H1 (cell line): ENCODE measurements at regions not wholly inside any gene's neighbourhood (a gene's known extent, or its start where the extent isn't known, plus 50 kb on each side); places are given as distances from the start of the nearest gene placed in this dataset.

Experiments
- CTCF ChIP-seq, 3 experiments: IDR thresholded peaks; 1 replicate in 2 of 3; 2 replicates in 1 of 3; pipeline versions ENCODE4 v1.5.1 to v1.6.1; 2011; ENCODE audit warnings: low read length in 3 of 3, mild to moderate bottlenecking in 3 of 3, inconsistent platforms in 2 of 3, low read depth in 1 of 3, moderate library complexity in 1 of 3; ENCODE audit not compliant: insufficient read depth in 1 of 3; ENCODE audit errors: control extremely low read depth in 1 of 3
- EGR1 ChIP-seq: IDR thresholded peaks from 2 replicates; pipeline ENCODE4 v1.6.1; 2011; ENCODE audit warnings: low read depth, low read length, borderline replicate concordance
- HDAC2 ChIP-seq, 2 experiments: fragments of 300-600 bp in 1 of 2; sonication (generic) in 1 of 2; IDR thresholded peaks; 2 replicates each; pipeline ENCODE4 v1.6.1; 2011 to 2012; ENCODE audit warnings: low read depth in 2 of 2, low read length in 2 of 2, mild to moderate bottlenecking in 2 of 2, moderate library complexity in 2 of 2, borderline replicate concordance in 1 of 2, inconsistent platforms in 1 of 2
- POLR2A ChIP-seq, 2 experiments: IDR thresholded peaks; 1 replicate in 1 of 2; 2 replicates in 1 of 2; pipeline ENCODE4 v1.6.1; 2011; ENCODE audit warnings: low read depth in 2 of 2, low read length in 2 of 2, mild to moderate bottlenecking in 2 of 2; ENCODE audit errors: control extremely low read depth in 1 of 2
- POLR2AphosphoS5 ChIP-seq: IDR thresholded peaks from 2 replicates; pipeline ENCODE4 v1.6.1; 2011; ENCODE audit warnings: low read depth, low read length
- SP1 ChIP-seq: IDR thresholded peaks from 2 replicates; pipeline ENCODE4 v1.6.1; 2011; ENCODE audit warnings: low read depth, low read length
- TAF1 ChIP-seq: IDR thresholded peaks from 2 replicates; pipeline ENCODE4 v1.6.1; 2011; ENCODE audit warnings: mild to moderate bottlenecking, low read depth, low read length
- TCF12 ChIP-seq: IDR thresholded peaks from 2 replicates; pipeline ENCODE4 v1.6.1; 2011; ENCODE audit warnings: low read depth, mild to moderate bottlenecking, low read length

GRCh38 chr15:101539492-101539891 is 50.0 kb upstream of the PCSK6 start:
- TF ChIP-seq CTCF (IDR thresholded peaks at IDR 0.05; ENCODE audit: control extremely low read depth in 1 of 3, insufficient read depth in 1 of 3, low read depth in 1 of 3, low read length in 3 of 3) (no peak), TCF12 (no peak), TAF1 (no peak), POLR2A (IDR thresholded peaks at IDR 0.05; ENCODE audit: control extremely low read depth in 1 of 2, low read depth in 2 of 2, low read length in 2 of 2) (no peak), POLR2AphosphoS5 (no peak), HDAC2 (IDR thresholded peaks at IDR 0.05; ENCODE audit: borderline replicate concordance in 1 of 2, low read depth in 2 of 2, low read length in 2 of 2) (no peak), SP1 (no peak), EGR1 (no peak)
